NCI-H226 (cell line): ENCODE measurements at regions not wholly inside any gene's neighbourhood (a gene's known extent, or its start where the extent isn't known, plus 50 kb on each side); places are given as distances from the start of the nearest gene placed in this dataset.
"Not testable (repeated sequence)": the region's sequence is repeated elsewhere in the genome, so short reads cannot be mapped to it uniquely, and the experiment has no call there.

Source experiments
- DNase-seq: peaks from one replicate; pipeline ENCODE4 v3.0.0-alpha.2; 2015

DNA sequence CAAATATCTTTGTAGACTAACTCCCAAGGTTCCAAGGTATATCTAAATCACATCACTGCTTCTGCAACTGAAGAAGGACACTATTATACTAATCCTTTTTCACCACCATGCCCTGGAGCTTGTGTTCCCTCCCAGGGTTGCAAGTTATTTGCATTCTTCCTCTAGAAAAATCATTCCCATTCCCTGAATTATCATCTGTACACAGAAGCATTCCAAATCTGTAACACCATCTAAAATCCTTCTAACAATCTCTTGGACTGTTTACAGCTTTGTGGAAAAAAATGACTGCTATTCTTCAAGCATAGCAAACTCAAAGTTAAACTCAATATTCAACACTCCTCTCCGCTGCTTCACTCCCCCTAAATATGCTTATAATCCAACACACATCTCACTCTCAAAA is 1570.8 kb upstream of the ADGRL3 start:
- DNase-seq: no peak

DNA sequence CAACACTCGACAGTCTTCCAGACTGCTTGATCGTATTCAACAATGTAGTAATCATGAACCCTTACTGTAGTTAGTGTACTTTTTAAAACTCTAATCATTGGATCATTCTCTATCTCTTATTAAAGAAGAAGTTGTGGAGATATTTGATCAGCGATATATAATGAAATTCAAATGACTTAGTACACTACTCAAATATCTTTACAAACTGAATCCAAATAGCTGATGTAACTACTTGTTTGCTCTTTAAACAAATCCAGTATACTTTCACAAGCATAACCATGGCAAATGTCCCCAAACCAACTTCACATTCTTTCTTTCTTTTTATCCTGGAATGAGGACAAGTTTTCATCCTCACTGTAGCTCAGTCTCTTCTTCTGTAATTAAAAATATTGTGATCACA is 1569.9 kb upstream of the ADGRL3 start:
- DNase-seq: no peak

DNA sequence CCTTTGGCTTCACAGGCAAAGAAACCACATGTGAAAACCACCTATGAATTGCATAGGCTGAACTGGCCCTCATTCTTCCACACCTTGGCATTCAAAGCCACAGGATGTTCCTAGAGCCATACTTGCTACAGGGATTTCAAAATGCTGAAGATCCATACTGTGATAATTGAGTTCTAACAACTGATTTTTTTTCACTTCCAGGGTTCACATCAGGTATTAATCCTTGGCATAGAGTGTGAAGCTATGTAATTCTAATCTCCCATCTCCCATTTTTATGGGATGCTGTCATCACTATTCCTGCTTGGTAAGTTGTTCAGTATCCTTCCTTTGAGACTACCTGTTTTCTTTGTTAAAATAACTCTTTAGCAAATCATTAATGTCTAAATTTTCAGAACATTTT is 1569.2 kb upstream of the ADGRL3 start:
- DNase-seq: no peak

DNA sequence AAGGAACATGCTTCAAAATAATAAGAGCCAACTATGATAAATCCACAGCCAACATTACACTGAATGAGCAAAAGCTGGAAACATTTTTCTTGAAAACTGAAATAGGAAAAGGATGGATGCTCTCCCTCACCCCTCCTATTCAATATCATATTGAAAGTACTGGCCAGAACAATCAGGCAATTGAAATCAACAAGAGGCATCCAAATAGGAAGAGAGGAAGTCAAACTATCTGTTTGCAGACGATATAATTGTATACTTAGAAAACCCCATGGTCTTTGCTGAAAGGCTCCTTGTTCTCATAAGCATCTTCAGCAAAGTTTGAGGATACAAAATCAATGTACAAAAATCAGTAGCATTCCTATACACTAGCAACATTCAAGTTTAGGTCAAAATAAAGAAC is 1562.5 kb upstream of the ADGRL3 start:
- no peak for DNase-seq

DNA sequence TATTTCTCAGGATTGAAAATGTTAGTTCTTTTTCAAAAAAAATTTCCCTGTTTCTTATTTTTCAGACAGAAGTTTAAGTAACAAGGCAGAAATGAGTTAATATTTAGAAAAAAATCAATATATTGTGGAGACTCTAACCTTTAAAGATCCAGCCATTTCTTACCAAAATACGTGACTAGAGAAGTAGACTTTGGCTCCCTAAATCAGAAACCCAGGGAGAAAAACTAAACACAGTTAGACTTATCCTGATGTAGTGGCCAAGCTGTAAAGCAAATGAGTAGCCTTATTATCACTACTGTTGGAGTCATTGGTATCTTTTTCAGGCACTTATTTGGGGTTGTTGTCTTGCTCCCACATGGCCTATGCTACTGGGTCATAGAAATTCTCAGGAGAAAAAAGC is 1556.4 kb upstream of the ADGRL3 start:
- no peak for DNase-seq

DNA sequence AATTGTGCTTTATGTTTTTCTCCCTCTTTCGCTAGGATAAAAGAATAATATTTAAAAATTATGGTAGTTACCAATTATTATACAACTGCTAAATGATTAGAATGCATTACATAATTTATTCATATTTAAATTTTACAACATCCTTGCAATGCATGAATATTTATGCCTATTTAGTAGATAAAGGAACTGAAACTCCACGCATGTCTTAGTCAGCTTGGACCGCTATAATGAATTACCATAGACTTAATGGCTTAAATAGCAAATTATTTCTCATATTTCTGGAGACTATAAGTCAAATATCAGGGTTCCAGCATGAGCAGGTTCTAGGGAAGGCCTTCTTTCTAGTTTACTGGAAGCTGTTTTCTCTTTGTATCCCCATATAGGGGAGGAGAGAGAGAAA is 1555.4 kb upstream of the ADGRL3 start:
- no peak for DNase-seq

DNA sequence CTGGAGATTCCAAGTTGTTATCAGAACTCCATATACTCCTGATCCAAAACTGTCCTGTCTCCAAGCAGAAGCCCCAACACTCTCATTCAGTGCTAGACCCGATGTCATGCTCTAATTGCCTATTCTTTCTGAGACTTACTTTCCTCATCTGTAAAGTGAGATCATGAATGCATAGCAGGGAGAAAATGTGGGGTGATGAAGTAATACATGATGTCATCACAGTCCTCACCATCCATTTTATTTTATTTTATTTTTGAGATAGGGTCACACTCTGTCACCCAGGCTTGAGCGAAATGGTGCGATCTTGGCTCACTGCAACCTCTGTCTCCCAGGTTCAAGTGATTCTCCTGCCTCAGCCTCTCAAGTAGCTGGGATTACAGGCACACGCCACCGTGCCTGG is 1554.0 kb upstream of the ADGRL3 start:
- DNase-seq: no peak

DNA sequence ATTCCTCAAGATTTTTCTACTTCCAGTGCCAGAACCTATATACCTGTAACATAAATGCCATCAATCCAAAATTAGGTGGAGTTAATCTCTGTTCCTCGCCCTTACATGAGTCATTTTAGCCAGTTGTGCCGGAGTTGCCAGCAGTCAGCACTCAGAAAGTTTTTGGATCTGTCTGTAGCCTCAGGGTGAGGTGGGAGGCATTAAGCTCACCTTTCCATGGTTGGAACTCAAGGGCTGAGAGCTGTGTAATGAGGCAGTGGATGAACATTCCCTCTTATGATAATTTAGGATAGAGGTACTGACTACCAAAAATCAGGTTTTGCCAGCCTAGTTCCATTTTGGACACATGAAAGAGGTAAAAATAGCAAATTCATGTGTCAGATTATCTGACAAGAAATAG is 1553.1 kb upstream of the ADGRL3 start:
- DNase-seq: no peak

DNA sequence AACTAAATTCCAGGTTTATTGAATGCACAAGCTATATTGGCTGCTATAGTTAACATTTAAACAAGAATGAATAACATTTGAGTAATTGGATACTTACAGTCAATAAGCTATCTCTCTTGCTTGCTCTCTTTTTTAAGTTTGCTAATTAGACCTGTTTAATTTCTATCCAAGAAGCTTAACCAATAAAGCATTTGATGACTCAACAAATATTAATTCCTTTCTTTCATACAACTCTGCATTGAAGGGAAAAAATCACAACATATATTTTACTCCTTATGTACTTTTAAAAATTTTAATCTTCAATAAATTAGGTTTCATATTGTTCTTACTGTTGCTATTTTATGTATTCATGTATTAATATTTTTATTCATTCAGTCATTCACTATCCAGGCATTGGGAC is 1552.6 kb upstream of the ADGRL3 start:
- DNase-seq: no peak

DNA sequence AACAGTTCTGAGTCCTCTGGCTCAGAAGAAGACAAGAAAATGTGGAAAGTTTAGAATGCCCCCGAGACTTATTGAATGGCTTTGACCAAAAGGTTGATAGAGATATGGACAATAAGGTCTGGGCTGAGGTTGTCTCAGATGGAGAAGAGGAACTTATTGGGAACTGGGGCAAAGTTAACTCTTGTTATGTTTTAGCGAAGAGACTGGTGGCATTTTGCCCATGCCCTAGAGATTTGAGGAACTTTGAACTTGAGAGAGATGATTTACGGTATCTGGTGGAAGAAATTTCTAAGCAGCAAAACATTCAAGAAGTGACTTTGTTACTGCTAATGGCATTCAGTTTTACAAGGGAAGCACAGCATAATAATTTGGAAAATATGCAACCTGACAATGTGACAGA is 1549.3 kb upstream of the ADGRL3 start:
- DNase-seq: no peak

DNA sequence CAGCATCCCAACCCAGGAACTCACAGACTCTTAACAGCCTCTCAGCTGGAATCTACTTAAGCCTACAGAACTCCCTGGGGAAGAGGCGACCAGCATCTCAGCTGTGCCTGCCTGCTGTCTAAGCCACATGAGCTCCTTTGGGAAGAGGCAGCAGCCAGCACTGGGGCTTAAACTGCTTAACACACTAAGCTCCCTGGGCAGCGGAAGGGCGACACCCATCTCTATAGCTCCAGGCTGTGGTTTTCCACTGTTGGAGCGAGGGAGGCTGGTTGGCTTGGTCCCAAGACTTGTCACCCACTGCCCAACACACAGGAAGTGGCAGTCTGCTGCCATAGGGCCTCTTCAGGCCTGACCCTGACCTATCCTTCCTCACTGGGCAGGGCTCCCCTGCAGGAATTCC is 1544.1 kb upstream of the ADGRL3 start:
- peak; percentile 53 for DNase-seq

DNA sequence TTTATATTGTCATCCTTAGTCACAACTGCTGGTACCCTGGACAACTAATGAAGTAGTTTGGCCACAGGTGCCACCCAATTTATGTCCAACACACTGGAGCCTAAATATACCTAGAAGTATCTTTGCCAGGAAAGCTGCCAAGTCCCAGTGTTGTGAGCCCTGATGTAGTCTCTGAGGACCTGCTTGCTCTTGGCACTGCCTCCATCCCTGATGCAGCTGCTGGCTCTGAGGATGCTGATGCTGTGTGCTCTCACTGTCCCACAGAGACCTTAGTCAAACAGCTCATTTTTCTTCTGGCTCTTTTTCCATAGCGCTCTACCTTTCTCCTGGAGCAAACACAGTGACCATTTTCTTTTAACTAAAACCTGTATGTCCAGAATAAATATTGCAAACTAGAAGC is 1535.4 kb upstream of the ADGRL3 start:
- DNase-seq: no peak

DNA sequence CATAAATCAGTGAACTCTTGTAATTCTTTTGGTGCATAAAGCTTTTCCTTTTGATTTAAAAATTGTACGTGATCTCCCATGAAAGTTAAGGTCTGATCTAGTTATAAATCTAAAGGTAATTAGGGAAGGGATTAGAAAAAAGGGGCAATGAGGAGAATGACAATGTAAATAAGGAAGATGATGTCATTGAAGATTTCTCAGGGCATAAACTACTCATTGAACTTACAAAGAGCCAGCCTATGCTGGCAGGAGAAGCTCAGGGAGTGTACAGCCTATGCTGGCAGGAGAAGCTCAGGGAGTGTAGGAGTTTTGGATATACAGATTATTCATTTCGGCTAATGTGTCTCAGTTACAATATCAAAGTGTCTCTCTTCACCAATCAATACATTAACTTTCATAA is 1533.5 kb upstream of the ADGRL3 start:
- DNase-seq: no peak

DNA sequence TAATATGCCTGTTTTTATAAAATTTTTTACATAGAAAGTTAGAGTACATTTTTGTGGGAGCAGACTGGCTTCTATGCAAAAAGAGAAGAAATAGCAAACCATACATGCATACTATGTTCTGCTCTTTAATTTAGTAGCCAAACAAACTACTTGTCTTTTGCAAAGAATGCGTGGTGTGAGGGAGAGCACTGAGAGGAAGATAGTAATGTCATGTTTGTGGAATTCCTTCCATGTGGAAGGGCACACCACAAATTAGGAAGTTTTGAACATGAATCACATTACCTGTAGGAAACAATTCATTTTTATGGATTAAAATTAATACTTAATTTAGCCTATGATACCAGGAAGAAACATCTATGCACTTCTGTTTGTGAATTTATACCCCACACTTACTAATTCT is 1529.1 kb upstream of the ADGRL3 start:
- peak; percentile 69 for DNase-seq

DNA sequence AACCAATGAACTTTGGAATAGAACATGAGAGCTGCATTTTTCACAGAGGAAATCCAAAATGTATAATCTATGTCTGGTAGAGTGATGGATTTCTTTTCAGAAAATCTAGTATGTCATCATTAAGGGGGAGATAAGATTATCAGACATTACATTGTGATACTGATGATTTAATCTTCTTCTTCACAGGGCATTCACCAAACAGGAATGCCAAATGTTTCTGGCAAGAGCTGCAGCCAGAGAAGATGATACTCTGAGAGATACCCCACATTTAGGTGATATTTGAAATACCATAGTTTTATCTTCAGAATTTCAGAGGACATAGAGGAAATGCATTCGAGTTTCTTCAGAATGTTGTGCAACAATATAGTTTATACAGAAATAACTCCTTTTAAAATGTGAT is 1523.7 kb upstream of the ADGRL3 start:
- DNase-seq: peak; percentile 71

DNA sequence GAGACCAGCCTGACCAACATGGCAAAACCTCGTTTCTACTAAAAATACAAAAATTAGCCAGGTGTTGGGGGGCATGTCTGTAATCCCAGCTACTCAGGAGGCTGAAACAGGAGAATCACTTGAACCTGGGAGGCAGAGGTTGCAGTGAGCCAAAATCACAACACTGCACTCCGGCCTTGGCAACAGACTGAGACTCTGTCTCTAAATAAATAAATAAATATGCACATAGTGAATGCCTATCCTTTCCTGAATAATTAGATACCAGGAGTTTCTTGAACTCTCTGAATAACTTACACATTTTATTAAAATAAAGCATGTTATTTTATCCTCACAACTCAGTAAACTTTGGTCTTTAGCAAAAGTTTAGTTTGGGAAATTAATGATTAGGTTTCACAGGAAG is 1523.1 kb upstream of the ADGRL3 start:
- not testable (repeated sequence) for DNase-seq

DNA sequence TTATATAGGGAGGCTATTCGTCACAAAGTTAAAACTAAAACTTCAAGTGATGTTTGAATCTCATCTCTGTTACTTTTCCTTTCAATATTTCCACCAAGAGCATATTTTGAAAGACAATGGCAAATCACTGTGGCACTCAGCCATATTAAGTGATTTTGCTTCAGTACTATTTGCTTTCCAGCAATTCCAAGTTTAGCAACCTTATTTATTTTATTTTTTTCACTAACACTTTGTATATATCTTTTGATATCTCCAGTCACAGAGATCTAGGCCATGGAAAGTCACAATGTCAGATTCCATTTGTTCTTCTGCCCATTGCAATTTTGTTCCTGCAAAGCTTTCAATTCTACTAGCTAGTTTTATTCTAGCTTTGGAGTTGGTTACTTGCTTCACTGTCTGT is 1514.5 kb upstream of the ADGRL3 start:
- no peak for DNase-seq

DNA sequence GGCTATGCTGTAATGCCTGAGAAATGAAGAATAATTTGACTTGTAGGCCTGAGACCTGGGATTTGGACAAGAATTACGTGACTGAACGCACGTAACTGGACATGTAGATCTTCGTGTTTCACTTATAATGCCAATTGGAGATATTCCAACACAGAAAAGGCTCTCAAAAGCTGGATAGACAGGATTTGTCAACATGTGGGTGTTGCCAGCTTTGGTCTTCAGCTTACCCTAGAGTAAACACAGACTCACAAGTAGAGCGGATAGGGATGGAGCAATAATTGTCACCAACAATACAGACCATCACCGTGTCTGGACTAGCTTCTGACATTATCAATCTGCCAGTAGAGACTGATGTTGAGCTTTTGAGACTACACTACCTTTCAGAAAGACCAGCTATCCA is 1511.0 kb upstream of the ADGRL3 start:
- no peak for DNase-seq

DNA sequence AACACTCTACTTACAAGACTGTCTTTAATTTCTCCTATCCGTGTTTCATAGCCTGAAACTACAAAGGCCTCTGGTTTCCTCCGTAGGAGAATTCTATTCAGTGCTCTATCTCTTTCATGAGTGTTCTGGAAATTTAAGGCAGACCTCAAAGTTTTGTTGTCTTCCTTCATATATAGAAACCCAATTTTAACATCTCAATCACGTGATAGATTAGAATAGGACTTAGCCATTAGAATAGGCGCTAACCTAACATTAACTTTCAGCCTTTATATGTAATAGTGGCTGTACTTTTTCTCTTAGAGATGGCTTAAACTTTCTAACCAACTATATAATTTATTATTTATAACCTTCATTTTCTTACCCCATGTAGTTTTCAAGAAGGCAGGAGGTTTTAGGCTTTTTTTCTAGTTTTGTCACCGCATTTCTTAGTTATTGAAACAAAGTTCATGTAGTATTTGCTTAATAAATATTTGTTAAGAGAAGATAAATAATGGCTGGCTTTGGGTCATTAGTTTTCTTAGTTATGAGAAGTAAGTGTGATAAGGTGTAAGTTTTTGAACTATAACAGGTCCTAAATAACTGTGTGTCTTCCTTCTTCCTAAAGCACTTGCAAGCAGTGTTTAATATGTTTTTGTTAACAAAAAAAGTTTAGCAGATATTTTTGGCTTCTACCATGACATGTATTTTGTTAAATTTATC is 1504.6 kb upstream of the ADGRL3 start:
- no peak for DNase-seq

DNA sequence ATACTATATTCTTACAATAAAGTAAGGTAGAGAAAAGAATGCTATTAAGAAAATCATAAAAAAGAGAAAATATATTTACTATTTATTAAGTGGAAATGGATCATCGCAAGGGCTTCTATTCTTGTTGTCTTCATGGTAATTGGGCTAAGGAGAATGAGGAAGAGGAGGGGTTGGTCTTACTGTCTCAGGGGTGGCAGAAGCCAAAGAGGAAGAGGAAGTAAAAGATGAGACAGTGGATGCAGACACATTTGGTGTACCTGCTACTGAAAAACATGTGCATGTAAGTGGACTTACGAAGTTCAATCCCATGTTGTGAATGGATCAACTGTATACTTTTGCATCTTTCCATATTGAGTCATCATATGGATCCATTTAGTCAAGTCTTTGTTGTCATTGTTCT is 1502.1 kb upstream of the ADGRL3 start:
- DNase-seq: no peak

DNA sequence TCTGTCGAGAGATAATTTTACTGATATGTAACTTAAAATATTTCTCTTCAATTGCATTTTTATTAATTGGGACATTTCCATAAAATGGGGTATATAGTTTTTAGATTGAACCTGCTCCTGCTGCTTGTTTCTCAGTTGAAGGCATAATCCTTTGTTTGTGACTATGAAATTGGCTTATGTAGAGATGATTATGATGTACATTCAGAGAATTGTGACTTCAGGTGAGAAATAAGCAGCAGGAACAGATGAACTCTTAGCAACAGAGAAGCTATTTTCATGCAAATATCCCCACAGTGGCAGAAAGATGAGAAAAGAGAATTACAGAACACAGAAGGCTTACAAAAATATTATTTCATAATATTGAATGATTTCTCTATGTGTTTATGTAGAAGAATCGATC is 1499.5 kb upstream of the ADGRL3 start:
- DNase-seq: no peak

DNA sequence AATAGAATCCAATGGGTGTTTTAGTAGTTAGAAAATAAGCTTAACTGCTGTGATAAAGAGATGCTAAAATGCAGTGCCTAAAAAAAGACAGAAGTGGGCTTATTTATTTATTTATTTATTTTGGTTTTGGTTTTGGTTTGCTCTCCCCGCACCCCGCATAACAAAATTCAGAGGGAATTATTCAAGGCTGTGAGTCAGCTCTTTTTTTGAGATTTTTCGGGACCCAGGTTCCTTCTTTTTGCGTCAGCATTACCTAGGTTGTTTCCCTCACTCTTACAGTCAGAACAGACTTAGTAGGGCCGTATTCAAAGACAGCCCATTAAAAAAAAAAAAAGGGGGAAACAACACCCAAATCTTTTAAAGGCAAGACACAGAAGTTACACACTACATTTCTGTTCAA is 1495.5 kb upstream of the ADGRL3 start:
- no peak for DNase-seq

DNA sequence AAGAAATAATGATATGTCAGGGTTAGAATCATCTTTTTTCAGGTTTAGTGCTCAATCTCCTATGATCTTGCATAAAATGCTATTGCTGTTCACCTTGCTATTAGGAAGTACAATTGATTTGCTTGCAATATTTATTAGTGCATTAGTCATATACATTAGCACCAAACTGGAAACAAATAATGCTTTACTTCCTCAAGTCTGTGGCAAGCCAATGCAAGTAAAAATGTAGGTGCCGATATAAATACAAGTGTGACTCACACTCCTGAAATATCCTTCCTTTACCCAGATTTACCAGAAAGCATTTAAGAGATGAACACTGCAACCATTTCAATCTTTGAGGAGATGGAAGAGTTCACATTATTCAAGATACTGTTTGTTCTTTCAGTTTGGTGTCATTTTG is 1487.7 kb upstream of the ADGRL3 start:
- DNase-seq: no peak

DNA sequence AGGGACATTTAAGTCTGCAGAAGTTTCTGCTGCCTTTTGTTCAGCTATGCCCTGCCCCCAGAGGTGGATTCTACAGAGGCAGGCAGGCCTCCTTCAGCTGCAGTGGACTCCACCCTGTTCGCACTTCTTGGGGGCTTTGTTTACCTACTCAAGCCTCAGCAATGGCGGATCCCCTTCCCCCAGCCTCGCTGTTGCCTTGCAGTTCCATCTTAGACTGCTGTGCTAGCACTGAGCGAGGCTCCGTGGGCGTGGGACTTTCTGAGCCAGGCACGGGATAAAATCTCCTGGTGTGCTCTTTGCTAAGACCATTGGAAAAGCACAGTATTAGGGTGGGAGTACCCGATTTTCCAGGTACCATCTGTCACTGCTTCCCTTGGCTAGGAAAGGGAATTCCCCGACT is 1475.8 kb upstream of the ADGRL3 start:
- not testable (repeated sequence) for DNase-seq

DNA sequence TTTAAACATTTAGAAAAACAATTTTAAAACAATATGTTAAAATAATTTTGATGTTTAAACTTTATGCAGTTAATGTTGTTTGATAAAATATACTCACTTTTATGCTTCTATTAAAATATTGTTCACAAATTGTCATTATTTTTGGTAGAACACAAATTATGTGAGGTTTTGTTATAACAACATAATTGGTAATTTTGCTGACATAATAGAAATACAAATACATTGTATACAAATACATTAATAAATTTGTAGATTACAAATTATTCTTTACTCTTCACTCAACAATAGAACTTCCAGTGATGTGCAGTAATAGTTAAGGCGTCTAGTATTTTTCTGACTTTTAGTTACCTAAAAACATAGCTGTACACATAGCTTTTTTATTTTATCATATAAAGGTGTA is 1472.4 kb upstream of the ADGRL3 start:
- DNase-seq: no peak

DNA sequence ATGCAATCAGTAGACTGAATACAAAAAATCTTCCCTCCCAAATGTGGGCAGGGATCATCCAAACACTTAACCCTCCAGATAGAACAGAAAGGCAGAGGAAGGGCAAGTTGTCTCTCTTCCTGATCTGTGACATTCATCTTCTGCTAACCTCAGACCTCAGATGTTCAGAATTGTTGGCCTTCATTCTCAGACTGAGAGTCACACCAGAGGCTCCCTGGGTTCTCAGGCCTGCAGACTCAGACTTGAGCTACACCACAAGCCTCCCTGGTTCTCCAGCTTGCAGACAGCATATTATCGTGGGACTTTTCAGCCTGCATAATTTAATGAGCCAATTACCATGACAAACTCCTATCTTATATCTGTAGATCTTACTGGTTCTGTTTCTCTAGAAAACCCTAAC is 1471.6 kb upstream of the ADGRL3 start:
- DNase-seq: peak; percentile 9
